Activated CD8-positive, alpha-beta memory T cell treated with anti-CD3 and anti-CD28 coated beads, Interleukin-2, amount 10 ng/mL, durations not matched to agents 7 days and 5 days (primary cell): ENCODE measurements at regions not wholly inside any gene's neighbourhood (a gene's known extent, or its start where the extent isn't known, plus 50 kb on each side); places are given as distances from the start of the nearest gene placed in this dataset.
"Not testable (repeated sequence)": the region's sequence is repeated elsewhere in the genome, so short reads cannot be mapped to it uniquely, and the experiment has no call there.

Experiments
- ATAC-seq: fragments of 150-1000 bp; cut with Tn5 transposase; one replicate; pipeline ENCODE4 v1.10.0; 2021; ENCODE audit warnings: moderate library complexity
- CTCF ChIA-PET: fragments of 350-600 bp; sonication (Branson Sonifier 250); formaldehyde crosslinking; loops from one replicate; lab custom pipeline; 2021; ENCODE audit warnings: antibody characterized with exemption; lab: Charles Lee
- DNase-seq: peaks from one replicate; pipeline ENCODE4 v3.0.0-alpha.2; 2020
- H3K27ac Mint-ChIP-seq: one replicate; pipeline ENCODE4 v1.8.0; 2021; ENCODE audit warnings: mild to moderate bottlenecking, mixed read lengths
- H3K27me3 Mint-ChIP-seq: one replicate; pipeline ENCODE4 v1.8.0; 2021; ENCODE audit warnings: mixed read lengths
- H3K36me3 Mint-ChIP-seq: one replicate; pipeline ENCODE4 v1.8.0; 2021; ENCODE audit warnings: mild to moderate bottlenecking, mixed read lengths
- H3K4me1 Mint-ChIP-seq: one replicate; pipeline ENCODE4 v1.8.0; 2021; ENCODE audit warnings: mixed read lengths
- H3K4me3 Mint-ChIP-seq: one replicate; pipeline ENCODE4 v1.8.0; 2021; ENCODE audit warnings: mild to moderate bottlenecking, moderate library complexity, mixed read lengths
- H3K9me3 Mint-ChIP-seq: one replicate; pipeline ENCODE4 v1.8.0; 2022; ENCODE audit warnings: low read depth, mixed read lengths

- H3K36me3 Mint-ChIP-seq, H3K4me1 Mint-ChIP-seq, H3K4me3 Mint-ChIP-seq, CTCF ChIA-PET, DNase-seq, H3K27ac Mint-ChIP-seq, H3K9me3 Mint-ChIP-seq, ATAC-seq, H3K27me3 Mint-ChIP-seq: not testable (repeated sequence)
Observed at GRCh38 chr11:4315292-4315691, 52.9 kb downstream of the OR52B4 start.

- H3K9me3 Mint-ChIP-seq, CTCF ChIA-PET, H3K27me3 Mint-ChIP-seq, H3K4me3 Mint-ChIP-seq, H3K36me3 Mint-ChIP-seq, H3K27ac Mint-ChIP-seq, DNase-seq, H3K4me1 Mint-ChIP-seq, ATAC-seq: not testable (repeated sequence)
Observed at GRCh38 chr11:4277225-4277624, 91.0 kb downstream of the OR52B4 start.

GRCh38 chr11:4251085-4251484, 117.1 kb downstream of the OR52B4 start:
- H3K4me1 Mint-ChIP-seq, H3K27ac Mint-ChIP-seq, ATAC-seq, H3K9me3 Mint-ChIP-seq, CTCF ChIA-PET, DNase-seq, H3K4me3 Mint-ChIP-seq, H3K36me3 Mint-ChIP-seq, H3K27me3 Mint-ChIP-seq: not testable (repeated sequence)

- H3K9me3 Mint-ChIP-seq, H3K27me3 Mint-ChIP-seq, CTCF ChIA-PET, H3K4me3 Mint-ChIP-seq, H3K4me1 Mint-ChIP-seq, ATAC-seq, H3K27ac Mint-ChIP-seq, DNase-seq, H3K36me3 Mint-ChIP-seq: not testable (repeated sequence)
Observed at GRCh38 chr11:4249475-4249874, 118.7 kb downstream of the OR52B4 start.

- H3K36me3 Mint-ChIP-seq, ATAC-seq, DNase-seq, H3K4me1 Mint-ChIP-seq, CTCF ChIA-PET, H3K4me3 Mint-ChIP-seq, H3K27ac Mint-ChIP-seq, H3K9me3 Mint-ChIP-seq: not testable (repeated sequence)
- H3K27me3 Mint-ChIP-seq = peaks cover 10% of the 10 kb centered on the region
Observed at GRCh38 chr11:4237771-4238170, 130.4 kb downstream of the OR52B4 start.

- ATAC-seq, H3K27me3 Mint-ChIP-seq, H3K4me3 Mint-ChIP-seq, H3K4me1 Mint-ChIP-seq, H3K27ac Mint-ChIP-seq, H3K36me3 Mint-ChIP-seq, DNase-seq, CTCF ChIA-PET, H3K9me3 Mint-ChIP-seq: not testable (repeated sequence)
Observed at GRCh38 chr11:4218857-4219256, 124.3 kb downstream of the RRM1 start.

GRCh38 chr11:4213746-4214145, 119.1 kb downstream of the RRM1 start:
- no peak overlapping the region for H3K27ac Mint-ChIP-seq
- no peak for ATAC-seq

GRCh38 chr11:4211991-4212390, 117.4 kb downstream of the RRM1 start:
- Mint-ChIP-seq H3K27ac (no peak overlapping the region), H3K36me3 (no peaks in the 10 kb centered on the region)
- CTCF ChIA-PET = no interaction called here

More at GRCh38 chr11:4213746-4214145, 119.1 kb downstream of the RRM1 start:
- Mint-ChIP-seq H3K9me3 (no peaks in the 10 kb centered on the region), H3K27me3 (peaks cover 35% of the 10 kb centered on the region), H3K36me3 (no peaks in the 10 kb centered on the region), H3K4me3 (no peak overlapping the region), H3K4me1 (no peaks in the 10 kb centered on the region)
- CTCF ChIA-PET = interaction anchor here (0.9 kb wide), 1 partner anchor 26 kb away, joined by 3 read pairs; no protein-coding TSS in a partner anchor
- no peak for DNase-seq

GRCh38 chr11:4203603-4204360, 109.2 kb downstream of the RRM1 start:
- H3K4me1 Mint-ChIP-seq = no peaks in the 10 kb centered on the region
- no peak overlapping the region for H3K4me3 Mint-ChIP-seq
- H3K36me3 Mint-ChIP-seq = no peaks in the 10 kb centered on the region
- DNase-seq = no peak
- CTCF ChIA-PET = interaction anchor here (3.9 kb wide), 1 partner anchor 16 kb away, joined by 22 read pairs; no protein-coding TSS in a partner anchor
- no peaks in the 10 kb centered on the region for H3K9me3 Mint-ChIP-seq
- H3K27ac Mint-ChIP-seq = no peak overlapping the region
- H3K27me3 Mint-ChIP-seq = peaks cover 24% of the 10 kb centered on the region
- ATAC-seq = no peak

More at GRCh38 chr11:4211991-4212390, 117.4 kb downstream of the RRM1 start:
- no peaks in the 10 kb centered on the region for H3K9me3 Mint-ChIP-seq
- DNase-seq (no peak), ATAC-seq (no peak)
- peaks cover 38% of the 10 kb centered on the region for H3K27me3 Mint-ChIP-seq
- no peak overlapping the region for H3K4me3 Mint-ChIP-seq
- H3K4me1 Mint-ChIP-seq = no peaks in the 10 kb centered on the region

- ATAC-seq (no peak), DNase-seq (no peak)
- Mint-ChIP-seq H3K4me3 (no peak overlapping the region), H3K36me3 (no peaks in the 10 kb centered on the region), H3K27ac (no peak overlapping the region), H3K27me3 (peaks cover 21% of the 10 kb centered on the region), H3K9me3 (no peaks in the 10 kb centered on the region), H3K4me1 (no peaks in the 10 kb centered on the region)
- CTCF ChIA-PET = interaction anchor here (1.2 to 3.9 kb wide), 2 partner anchors 15 to 20 kb away, joined by 4 to 22 read pairs; no protein-coding TSS in a partner anchor
Observed at GRCh38 chr11:4202749-4203148, 108.2 kb downstream of the RRM1 start.

GRCh38 chr11:4197112-4197511, 102.5 kb downstream of the RRM1 start:
- Mint-ChIP-seq H3K4me1 (no peaks in the 10 kb centered on the region), H3K9me3 (no peaks in the 10 kb centered on the region), H3K27me3 (peaks cover 26% of the 10 kb centered on the region), H3K36me3 (no peaks in the 10 kb centered on the region), H3K27ac (no peak overlapping the region), H3K4me3 (no peak overlapping the region)
- ATAC-seq (no peak), DNase-seq (no peak)
- CTCF ChIA-PET = interaction anchor here (1.6 kb wide), 1 partner anchor 10 kb away, joined by 7 read pairs; no protein-coding TSS in a partner anchor

GRCh38 chr11:4195909-4196308, 101.3 kb downstream of the RRM1 start:
- no peak for ATAC-seq
- Mint-ChIP-seq H3K4me1 (no peaks in the 10 kb centered on the region), H3K4me3 (no peak overlapping the region), H3K36me3 (no peaks in the 10 kb centered on the region), H3K27ac (no peak overlapping the region), H3K9me3 (no peaks in the 10 kb centered on the region), H3K27me3 (peaks cover 21% of the 10 kb centered on the region)
- CTCF ChIA-PET = interaction anchor here (1.6 kb wide), 1 partner anchor 9 kb away, joined by 7 read pairs; no protein-coding TSS in a partner anchor
- DNase-seq = no peak

GRCh38 chr11:4194889-4195288, 100.3 kb downstream of the RRM1 start:
- H3K36me3 Mint-ChIP-seq = no peaks in the 10 kb centered on the region
- CTCF ChIA-PET = no interaction called here
- no peak for DNase-seq
- no peak overlapping the region for H3K4me3 Mint-ChIP-seq
- no peaks in the 10 kb centered on the region for H3K4me1 Mint-ChIP-seq
- H3K27ac Mint-ChIP-seq = no peak overlapping the region
- H3K27me3 Mint-ChIP-seq = peaks cover 20% of the 10 kb centered on the region
- H3K9me3 Mint-ChIP-seq = no peaks in the 10 kb centered on the region
- no peak for ATAC-seq

GRCh38 chr11:4191031-4191571, 96.5 kb downstream of the RRM1 start:
- ATAC-seq (no peak), DNase-seq (no peak)
- no peak overlapping the region for H3K4me3 Mint-ChIP-seq
- H3K27ac Mint-ChIP-seq = no peak overlapping the region
- peaks cover 5% of the 10 kb centered on the region for H3K4me1 Mint-ChIP-seq
- CTCF ChIA-PET = no interaction called here
- peaks cover 20% of the 10 kb centered on the region for H3K27me3 Mint-ChIP-seq
- no peaks in the 10 kb centered on the region for H3K9me3 Mint-ChIP-seq
- no peaks in the 10 kb centered on the region for H3K36me3 Mint-ChIP-seq
